M059J (cell line): ENCODE measurements at regions not wholly inside any gene's neighbourhood (a gene's known extent, or its start where the extent isn't known, plus 50 kb on each side); places are given as distances from the start of the nearest gene placed in this dataset.
A peak's percentile ranks its signal among the peaks of the same experiment; 100 is the strongest.
"Not testable (repeated sequence)": the region's sequence is repeated elsewhere in the genome, so short reads cannot be mapped to it uniquely, and the experiment has no call there.

ENCODE experiments used
- DNase-seq: peaks from one replicate; pipeline ENCODE4 v3.0.0-alpha.2; 2012; ENCODE audit warnings: low read depth

DNA sequence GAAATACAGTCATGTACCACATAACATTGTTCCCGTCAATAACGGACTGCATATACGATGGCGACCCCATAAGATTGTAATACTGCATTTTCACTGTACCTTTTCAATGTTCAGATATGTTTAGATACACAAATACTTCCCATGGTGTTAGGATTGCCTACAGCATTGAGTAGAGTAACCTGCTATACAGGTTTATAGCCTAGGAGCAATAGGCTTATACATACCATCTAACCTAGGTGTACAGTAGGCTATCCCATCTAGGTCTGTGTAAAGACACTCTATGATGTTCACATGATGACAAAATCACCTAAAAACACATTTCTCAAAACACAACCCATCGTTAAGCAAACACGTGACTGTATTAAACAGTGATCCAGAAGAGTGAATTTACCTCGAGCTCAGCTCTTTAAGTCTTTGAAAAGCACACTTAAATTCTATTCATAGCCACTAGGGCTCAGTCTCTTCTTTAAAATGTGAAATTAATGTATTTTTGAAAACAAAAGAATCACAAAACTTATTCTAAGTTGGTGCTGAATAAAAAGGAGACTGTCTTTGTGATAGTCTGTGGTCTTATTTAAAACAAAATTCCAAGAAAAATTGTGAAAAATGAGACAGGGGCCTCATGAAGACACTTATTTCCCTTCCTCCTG lies 239.1 kb upstream of the ARID2 start:
- DNase-seq: no peak

DNA sequence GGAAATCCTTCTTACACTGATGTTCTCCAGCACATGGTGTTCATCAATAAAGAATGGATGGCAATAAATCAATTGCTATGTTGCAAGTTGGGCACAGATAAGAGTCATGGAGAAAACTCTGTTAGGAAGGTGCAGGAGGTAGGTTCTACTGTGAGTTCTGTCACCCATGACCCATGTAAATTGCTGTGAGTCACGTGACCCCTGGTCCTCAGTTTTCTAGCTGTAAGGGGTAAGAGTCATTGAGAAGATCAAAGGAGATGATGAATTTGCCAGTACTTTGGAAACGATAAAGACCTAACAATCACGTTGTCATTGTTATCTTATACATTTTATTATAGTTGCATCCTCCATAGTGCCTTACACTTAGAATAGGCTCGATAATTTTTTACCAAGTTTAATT lies 235.2 kb upstream of the ARID2 start:
- no peak for DNase-seq

- no peak for DNase-seq
Observed at GRCh38 chr12:45498645-45499044, 230.9 kb upstream of the ARID2 start.

- no peak for DNase-seq
Observed at GRCh38 chr12:45502481-45503128, 226.9 kb upstream of the ARID2 start.

DNA sequence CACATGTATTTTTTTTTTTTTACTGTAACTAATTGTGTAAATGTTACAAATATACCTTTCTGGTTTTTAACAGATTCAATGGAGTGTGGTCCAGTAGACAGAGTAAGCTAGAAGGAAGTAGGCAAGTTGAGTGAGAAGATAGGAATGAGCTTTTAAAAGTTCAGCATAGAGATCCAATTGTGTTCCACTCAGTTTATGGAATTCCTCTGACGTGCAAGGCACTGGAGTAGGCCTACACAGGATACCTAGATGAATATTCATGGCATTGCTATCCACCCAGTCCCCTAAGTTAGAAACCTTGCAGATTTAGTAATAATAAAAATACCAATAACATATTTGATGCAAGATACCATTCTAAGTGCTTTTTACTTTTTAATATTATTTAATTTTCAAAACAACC lies 225.6 kb upstream of the ARID2 start:
- no peak for DNase-seq

DNA sequence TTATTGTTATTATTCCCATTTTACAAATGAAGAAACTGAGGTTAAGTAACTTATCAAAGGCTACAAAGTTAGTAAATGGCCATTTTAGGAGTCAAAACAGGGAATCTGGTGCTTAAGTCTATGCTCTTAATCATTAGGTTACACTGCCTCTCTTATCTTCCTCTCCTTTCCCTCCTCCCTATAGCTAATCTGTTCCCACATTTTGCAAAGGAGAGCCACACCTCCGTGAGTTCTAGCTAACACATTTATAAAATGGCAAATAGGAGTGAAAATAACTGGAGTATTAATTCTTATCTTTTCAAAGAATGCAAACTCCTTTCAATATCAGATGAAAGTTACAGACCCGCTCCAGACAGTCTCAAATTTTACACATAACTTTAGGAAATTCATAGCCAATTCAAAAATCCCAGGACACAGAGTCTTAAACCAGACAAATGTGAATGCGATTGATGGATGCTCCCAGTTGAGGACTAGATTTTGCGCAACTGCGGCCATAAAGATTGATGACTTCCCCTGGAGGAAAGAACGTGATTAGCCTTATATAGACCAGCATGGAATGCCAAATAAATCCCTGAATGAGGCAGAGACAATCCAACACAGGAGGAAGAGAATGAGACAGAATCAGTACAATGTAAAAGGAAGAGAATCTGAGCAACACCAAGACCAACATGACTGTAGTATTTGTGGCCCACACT lies 225.0 kb upstream of the ARID2 start:
- DNase-seq: no peak

- DNase-seq: no peak
Observed at GRCh38 chr12:45509187-45509586, 220.3 kb upstream of the ARID2 start.

DNA sequence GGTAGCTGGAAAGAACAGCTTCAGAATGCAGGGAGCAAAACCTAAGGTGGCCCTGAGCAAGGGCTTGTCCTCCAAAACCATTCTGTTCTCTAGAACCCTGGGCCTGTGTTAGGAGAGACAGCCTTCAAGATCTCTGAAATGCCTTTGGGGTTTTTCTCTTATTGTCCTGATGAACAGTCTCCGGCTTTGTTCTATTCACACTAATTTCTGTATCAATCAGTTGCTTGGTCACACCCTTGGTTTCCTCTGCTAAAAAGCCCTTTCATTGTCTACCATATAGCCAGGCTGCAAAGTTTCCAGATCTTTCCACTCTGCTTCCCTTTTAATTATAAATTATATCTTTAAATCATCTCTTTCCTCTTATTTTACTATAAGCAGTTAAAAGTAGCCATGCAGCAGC lies 219.9 kb upstream of the ARID2 start:
- no peak for DNase-seq

DNA sequence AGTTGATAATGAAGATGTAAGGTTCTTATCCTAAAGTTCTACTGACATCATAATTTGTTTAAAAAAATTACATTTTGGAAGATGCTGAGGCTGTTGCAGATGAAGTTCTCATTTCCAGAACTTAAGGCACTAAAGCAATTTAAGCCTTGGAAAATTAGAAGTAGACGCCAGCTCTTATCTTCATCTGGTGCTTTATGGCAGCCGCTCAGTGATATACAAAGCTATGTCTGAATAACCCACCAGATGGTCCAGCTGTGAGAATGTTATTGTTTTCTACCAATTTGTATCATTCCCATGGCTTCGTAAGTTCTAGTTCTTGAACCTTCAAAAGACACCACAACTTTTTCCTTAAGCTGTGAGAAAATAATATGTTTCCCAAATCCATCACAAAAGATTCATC lies 212.1 kb upstream of the ARID2 start:
- DNase-seq: no peak

GRCh38 chr12:45518291-45519235 lies 210.9 kb upstream of the ARID2 start:
- no peak for DNase-seq

DNA sequence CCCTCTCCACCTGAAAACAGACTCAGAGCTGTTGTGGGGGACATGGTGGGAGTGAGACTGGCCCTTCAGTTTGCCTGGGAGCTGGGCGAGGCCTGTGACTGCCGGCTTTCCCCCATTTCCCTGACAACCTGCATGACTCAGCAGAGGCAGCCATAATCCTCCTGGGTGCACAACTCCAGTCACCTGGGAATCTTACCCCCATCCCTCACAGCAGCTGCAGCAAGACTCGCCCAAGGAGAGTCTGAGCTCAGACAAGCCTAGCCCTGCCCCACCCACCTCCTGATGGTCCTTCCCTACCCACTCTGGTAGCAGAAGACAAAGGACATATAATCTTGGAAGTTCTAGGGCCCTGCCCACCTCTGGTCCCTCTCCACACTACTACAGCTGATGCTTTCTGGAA lies 207.3 kb upstream of the ARID2 start:
- no peak for DNase-seq

DNA sequence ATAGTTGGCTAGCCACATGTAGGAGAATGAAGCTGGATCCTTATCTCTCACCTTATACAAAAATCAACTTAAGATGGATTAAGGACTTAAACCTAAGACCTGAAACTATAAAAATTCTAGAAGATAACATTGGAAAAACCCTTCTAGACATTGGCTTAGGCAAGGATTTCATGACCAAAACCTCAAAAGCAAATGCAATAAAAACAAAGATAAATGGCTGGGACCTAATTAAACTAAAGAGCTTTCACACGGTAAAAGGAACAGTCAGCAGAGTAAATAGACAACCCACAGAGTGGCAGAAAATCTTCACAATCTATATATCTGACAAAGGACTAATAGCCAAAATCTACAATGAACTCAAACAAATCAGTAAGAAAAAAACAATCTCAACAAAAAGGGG lies 202.7 kb upstream of the ARID2 start:
- DNase-seq: not testable (repeated sequence)

DNA sequence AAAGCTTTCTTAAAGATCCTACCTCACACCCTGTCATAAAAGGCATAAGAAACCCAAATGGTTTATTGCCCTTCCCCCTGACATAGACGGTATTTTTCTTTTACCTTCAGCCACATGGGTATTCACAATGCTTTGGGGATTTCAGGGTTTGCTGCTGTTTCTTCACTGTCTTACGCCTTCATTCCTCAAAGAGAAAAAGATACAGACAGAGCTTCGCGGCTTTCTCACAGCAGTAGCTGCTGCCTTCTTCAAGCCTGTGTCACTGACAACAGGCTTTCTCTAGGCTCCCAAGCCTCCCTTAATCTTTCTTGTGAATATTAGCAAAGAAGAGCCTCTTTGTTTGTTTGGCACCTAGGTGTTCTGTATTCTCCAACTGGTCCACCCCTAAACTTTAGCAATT lies 197.4 kb upstream of the ARID2 start:
- no peak for DNase-seq

GRCh38 chr12:45535610-45536180 lies 193.8 kb upstream of the ARID2 start:
- no peak for DNase-seq

DNA sequence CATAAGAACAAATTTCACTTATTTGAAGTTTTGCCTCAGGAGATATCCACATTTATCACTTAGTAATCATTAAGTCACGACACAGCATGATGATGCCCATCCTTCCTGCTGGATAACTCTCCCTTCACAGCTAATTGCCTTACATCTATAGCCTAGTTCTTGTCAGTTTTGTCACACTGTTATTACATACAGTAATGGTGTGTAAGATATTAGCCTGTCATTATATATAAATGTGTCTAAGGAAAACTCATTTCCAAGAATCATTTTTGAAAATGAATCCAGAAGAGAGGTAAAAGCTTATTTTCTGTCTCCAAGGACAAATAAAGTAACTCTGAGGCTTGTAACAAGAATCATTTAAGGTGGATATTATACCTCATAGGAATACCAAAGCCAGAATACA lies 193.2 kb upstream of the ARID2 start:
- DNase-seq: no peak

- DNase-seq: no peak
Observed at GRCh38 chr12:45540661-45541341, 188.7 kb upstream of the ARID2 start.

- DNase-seq: peak; percentile 68
Observed at GRCh38 chr12:45543887-45544286, 185.6 kb upstream of the ARID2 start.

GRCh38 chr12:45546545-45546944 lies 183.0 kb upstream of the ARID2 start:
- no peak for DNase-seq

DNA sequence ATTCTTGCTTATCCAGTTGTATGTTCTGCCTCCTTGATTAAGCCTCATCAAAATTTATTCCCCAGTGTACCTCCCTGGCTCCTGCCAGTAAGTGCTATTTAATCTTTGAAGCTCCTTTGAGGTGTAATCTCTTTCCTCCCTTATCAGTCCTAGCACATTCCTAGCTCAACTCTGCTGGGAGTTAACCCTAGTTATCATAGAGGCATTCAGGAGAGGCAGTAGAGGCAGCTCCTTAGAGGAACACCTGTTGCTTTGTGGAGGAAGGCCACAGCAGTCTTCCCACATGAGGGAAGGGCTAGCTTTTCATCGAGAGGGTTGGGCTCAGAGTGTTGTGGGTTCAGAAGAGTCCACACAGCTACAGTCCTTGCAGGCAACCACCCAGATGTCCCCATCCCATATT lies 182.4 kb upstream of the ARID2 start:
- no peak for DNase-seq

- DNase-seq: peak; percentile 6
Observed at GRCh38 chr12:45547822-45548221, 181.7 kb upstream of the ARID2 start.

GRCh38 chr12:45548426-45548825 lies 181.1 kb upstream of the ARID2 start:
- DNase-seq: no peak
